ENCODE measurements at regions not wholly inside any gene's neighbourhood (a gene's known extent, or its start where the extent isn't known, plus 50 kb on each side); places are given as distances from the start of the nearest gene placed in this dataset.

DNA sequence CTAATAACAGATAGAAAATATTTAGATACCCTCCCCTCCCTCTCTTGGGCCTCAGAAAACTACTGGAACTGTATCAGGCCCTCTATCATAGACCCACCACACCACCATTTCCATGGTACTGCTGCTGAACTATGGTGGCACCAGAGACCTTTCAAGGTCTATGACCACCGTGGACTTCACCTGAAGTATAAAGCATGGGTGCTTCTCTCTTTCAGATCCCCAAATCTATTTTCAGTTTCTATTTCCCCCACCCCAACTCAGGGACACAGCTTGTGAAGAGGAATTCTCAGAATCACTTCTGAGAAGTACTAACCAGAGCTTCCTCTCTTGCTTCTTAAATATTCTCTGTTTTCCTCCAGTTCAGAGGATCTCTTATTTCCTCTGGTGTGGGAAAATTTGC lies 840.8 kb upstream of the HTR2C start:
- H3K4me1 ChIP-seq (ENCODE audit: insufficient read depth, low read length, severe bottlenecking) = no peaks in the 10 kb centered on the region
- H3K4me2 ChIP-seq (ENCODE audit: low read length) = no peak overlapping the region
- no peaks in the 10 kb centered on the region for H4K20me1 ChIP-seq (ENCODE audit: insufficient read depth, low read length)
- no peak overlapping the region for H3K9ac ChIP-seq (ENCODE audit: low read length)
- no peaks in the 10 kb centered on the region for H3K9me2 ChIP-seq (ENCODE audit: low read depth, low read length)
- no peaks in the 10 kb centered on the region for H3K9me3 ChIP-seq (ENCODE audit: low read length)
- TF ChIP-seq EZH2 (IDR thresholded peaks at IDR 0.05; ENCODE audit: borderline replicate concordance, low read length) = no peak
- TF ChIP-seq, protein P1, sequence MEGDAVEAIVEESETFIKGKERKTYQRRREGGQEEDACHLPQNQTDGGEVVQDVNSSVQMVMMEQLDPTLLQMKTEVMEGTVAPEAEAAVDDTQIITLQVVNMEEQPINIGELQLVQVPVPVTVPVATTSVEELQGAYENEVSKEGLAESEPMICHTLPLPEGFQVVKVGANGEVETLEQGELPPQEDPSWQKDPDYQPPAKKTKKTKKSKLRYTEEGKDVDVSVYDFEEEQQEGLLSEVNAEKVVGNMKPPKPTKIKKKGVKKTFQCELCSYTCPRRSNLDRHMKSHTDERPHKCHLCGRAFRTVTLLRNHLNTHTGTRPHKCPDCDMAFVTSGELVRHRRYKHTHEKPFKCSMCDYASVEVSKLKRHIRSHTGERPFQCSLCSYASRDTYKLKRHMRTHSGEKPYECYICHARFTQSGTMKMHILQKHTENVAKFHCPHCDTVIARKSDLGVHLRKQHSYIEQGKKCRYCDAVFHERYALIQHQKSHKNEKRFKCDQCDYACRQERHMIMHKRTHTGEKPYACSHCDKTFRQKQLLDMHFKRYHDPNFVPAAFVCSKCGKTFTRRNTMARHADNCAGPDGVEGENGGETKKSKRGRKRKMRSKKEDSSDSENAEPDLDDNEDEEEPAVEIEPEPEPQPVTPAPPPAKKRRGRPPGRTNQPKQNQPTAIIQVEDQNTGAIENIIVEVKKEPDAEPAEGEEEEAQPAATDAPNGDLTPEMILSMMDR (IDR thresholded peaks at IDR 0.05; ENCODE audit: low read length) = no peak
- H3K27me3 ChIP-seq (ENCODE audit: insufficient read depth, low read length) = no peaks in the 10 kb centered on the region
- H3K4me3 ChIP-seq (ENCODE audit: low read depth, low read length, poor library complexity, severe bottlenecking) = no peak overlapping the region
- H3K36me3 ChIP-seq (ENCODE audit: insufficient read depth, low read length) = no peaks in the 10 kb centered on the region
- no peak overlapping the region for H3K27ac ChIP-seq (ENCODE audit: low read depth, low read length, poor library complexity, severe bottlenecking)
- no peak overlapping the region for H2AFZ ChIP-seq (ENCODE audit: low read length)
- no peaks in the 10 kb centered on the region for H3K79me2 ChIP-seq (ENCODE audit: insufficient read depth, low read length)
- H3F3A ChIP-seq (ENCODE audit: insufficient read depth, low read length) = no peaks in the 10 kb centered on the region

DNA sequence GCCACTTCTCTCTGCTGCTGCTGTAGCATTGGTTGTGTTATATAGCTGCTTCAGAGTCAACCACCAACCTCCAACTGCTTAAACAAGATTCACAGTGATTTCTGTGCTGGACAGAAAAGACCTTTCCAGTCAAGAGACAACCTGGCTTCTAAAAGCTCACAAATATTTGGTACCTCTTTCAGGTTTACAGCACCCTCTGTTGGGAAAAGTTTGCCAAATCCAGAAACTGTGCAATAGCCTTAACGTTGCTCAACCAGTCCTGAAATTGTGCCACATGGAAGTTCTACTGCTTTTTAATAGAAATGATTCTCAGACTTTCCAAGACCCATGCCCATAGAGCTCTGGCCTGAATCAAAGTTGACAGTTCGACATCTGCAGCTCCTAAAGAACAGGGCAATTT lies 842.1 kb upstream of the HTR2C start:
- no peaks in the 10 kb centered on the region for H3K9me3 ChIP-seq (ENCODE audit: low read length)
- TF ChIP-seq, protein P1 (IDR thresholded peaks at IDR 0.05; ENCODE audit: low read length) = no peak
- no peak for TF ChIP-seq EZH2 (IDR thresholded peaks at IDR 0.05; ENCODE audit: borderline replicate concordance, low read length)
- no peaks in the 10 kb centered on the region for H3F3A ChIP-seq (ENCODE audit: insufficient read depth, low read length)
- no peak overlapping the region for H3K27ac ChIP-seq (ENCODE audit: low read depth, low read length, poor library complexity, severe bottlenecking)
- H3K36me3 ChIP-seq (ENCODE audit: insufficient read depth, low read length) = no peaks in the 10 kb centered on the region
- no peak overlapping the region for H2AFZ ChIP-seq (ENCODE audit: low read length)
- H3K9me2 ChIP-seq (ENCODE audit: low read depth, low read length) = no peaks in the 10 kb centered on the region
- no peak overlapping the region for H3K9ac ChIP-seq (ENCODE audit: low read length)
- H4K20me1 ChIP-seq (ENCODE audit: insufficient read depth, low read length) = no peaks in the 10 kb centered on the region
- H3K4me3 ChIP-seq (ENCODE audit: low read depth, low read length, poor library complexity, severe bottlenecking) = no peak overlapping the region
- no peaks in the 10 kb centered on the region for H3K27me3 ChIP-seq (ENCODE audit: insufficient read depth, low read length)
- H3K4me1 ChIP-seq (ENCODE audit: insufficient read depth, low read length, severe bottlenecking) = no peaks in the 10 kb centered on the region
- no peaks in the 10 kb centered on the region for H3K79me2 ChIP-seq (ENCODE audit: insufficient read depth, low read length)
- no peak overlapping the region for H3K4me2 ChIP-seq (ENCODE audit: low read length)

DNA sequence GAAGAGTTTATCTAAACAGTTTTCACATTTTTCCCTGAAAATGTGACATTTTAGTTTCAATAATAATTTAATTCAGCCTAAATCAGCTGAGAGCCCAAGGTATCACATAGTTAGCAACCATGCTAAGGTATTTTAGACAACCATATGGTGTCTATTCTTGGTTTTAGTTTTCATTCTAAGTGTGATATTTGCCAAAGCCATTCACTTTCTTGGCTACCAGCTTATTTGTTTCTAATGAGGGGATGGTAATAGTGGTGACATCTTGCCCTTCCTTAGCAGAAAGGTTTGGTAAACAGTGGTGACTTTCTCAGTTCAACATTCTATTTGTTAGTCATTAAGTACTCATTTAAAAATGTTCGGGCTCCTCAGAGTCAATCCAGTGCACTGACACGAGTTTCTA lies 854.9 kb upstream of the HTR2C start:
- Histone ChIP-seq H3F3A (ENCODE audit: insufficient read depth, low read length) (no peaks in the 10 kb centered on the region), H3K27me3 (ENCODE audit: insufficient read depth, low read length) (no peaks in the 10 kb centered on the region), H3K27ac (ENCODE audit: low read depth, low read length, poor library complexity, severe bottlenecking) (no peak overlapping the region), H3K9me3 (ENCODE audit: low read length) (no peaks in the 10 kb centered on the region), H3K4me2 (ENCODE audit: low read length) (no peak overlapping the region), H3K4me1 (ENCODE audit: insufficient read depth, low read length, severe bottlenecking) (no peaks in the 10 kb centered on the region), H2AFZ (ENCODE audit: low read length) (no peak overlapping the region), H3K36me3 (ENCODE audit: insufficient read depth, low read length) (no peaks in the 10 kb centered on the region), H3K9ac (ENCODE audit: low read length) (no peak overlapping the region), H3K9me2 (ENCODE audit: low read depth, low read length) (no peaks in the 10 kb centered on the region), H3K79me2 (ENCODE audit: insufficient read depth, low read length) (no peaks in the 10 kb centered on the region), H3K4me3 (ENCODE audit: low read depth, low read length, poor library complexity, severe bottlenecking) (no peak overlapping the region), H4K20me1 (ENCODE audit: insufficient read depth, low read length) (no peaks in the 10 kb centered on the region)
- TF ChIP-seq EZH2 (IDR thresholded peaks at IDR 0.05; ENCODE audit: borderline replicate concordance, low read length) = no peak
- TF ChIP-seq, protein P1 (IDR thresholded peaks at IDR 0.05; ENCODE audit: low read length) = no peak

Data from OCI-LY1 (cell line).